ENCODE measurements at regions not wholly inside any gene's neighbourhood (a gene's known extent, or its start where the extent isn't known, plus 50 kb on each side); places are given as distances from the start of the nearest gene placed in this dataset.

- peak; percentile 42 to 95 (median 45) for DNase-seq
Measured at GRCh38 chr18:48488388-48488850, 50.4 kb upstream of the CTIF start.

- DNase-seq, result peak in 1 of 3 donors; percentile 22
Measured at GRCh38 chr18:48486754-48487153, 52.1 kb upstream of the CTIF start.

- DNase-seq, result no peak
Measured at GRCh38 chr18:48485828-48486405, 52.9 kb upstream of the CTIF start.

- no peak for DNase-seq
Measured at GRCh38 chr18:48481092-48481491, 57.7 kb upstream of the CTIF start.

GRCh38 chr18:48479531-48479930 lies 59.3 kb upstream of the CTIF start:
- DNase-seq, result no peak

GRCh38 chr18:48477348-48477747 lies 61.5 kb upstream of the CTIF start:
- no peak for DNase-seq

- DNase-seq, result no peak
Measured at GRCh38 chr18:48476550-48476917, 62.3 kb upstream of the CTIF start.

- peak; percentile 67 to 76 (median 74) for DNase-seq
Measured at GRCh38 chr18:48475635-48476549, 62.9 kb upstream of the CTIF start.

- no peak for DNase-seq
Measured at GRCh38 chr18:48473816-48474215, 64.6 kb upstream of the ZBTB7C start.

GRCh38 chr18:48472610-48473009 lies 63.4 kb upstream of the ZBTB7C start:
- DNase-seq, result no peak

- peak in 1 of 3 donors; percentile 36 for DNase-seq
Measured at GRCh38 chr18:48470484-48471180, 61.4 kb upstream of the ZBTB7C start.

- no peak for DNase-seq
Measured at GRCh38 chr18:48468151-48468550, 59.0 kb upstream of the ZBTB7C start.

- DNase-seq, result no peak
Measured at GRCh38 chr18:48467231-48467630, 58.0 kb upstream of the ZBTB7C start.

GRCh38 chr18:48462510-48462909 lies 53.3 kb upstream of the ZBTB7C start:
- no peak for DNase-seq

GRCh38 chr18:48460929-48461583 lies 51.9 kb upstream of the ZBTB7C start:
- DNase-seq, result no peak

- DNase-seq, result no peak
Measured at GRCh38 chr18:48459465-48459864, 50.3 kb upstream of the ZBTB7C start.

GRCh38 chr18:48459016-48459415 lies 49.8 kb upstream of the ZBTB7C start:
- DNase-seq, result no peak

All from muscle of back (tissue), 3 donors.